ENCODE measurements at regions not wholly inside any gene's neighbourhood (a gene's known extent, or its start where the extent isn't known, plus 50 kb on each side); places are given as distances from the start of the nearest gene placed in this dataset.

- TF ChIP-seq EP300 (IDR thresholded peaks at IDR 0.05) = no peak
- TF ChIP-seq POLR2A (IDR thresholded peaks at IDR 0.05) = no peak
- no peak for TF ChIP-seq POLR2AphosphoS5 (IDR thresholded peaks at IDR 0.05)
- no peak for TF ChIP-seq CTCF (IDR thresholded peaks at IDR 0.05)
These were observed 329.7 kb upstream of the SHH start for GRCh38 chr7:156141941-156142340.

All from upper lobe of left lung (tissue), 4 donors.